NCI-H1436 (cell line): ENCODE measurements at regions not wholly inside any gene's neighbourhood (a gene's known extent, or its start where the extent isn't known, plus 50 kb on each side); places are given as distances from the start of the nearest gene placed in this dataset.
"Not testable (repeated sequence)": the region's sequence is repeated elsewhere in the genome, so short reads cannot be mapped to it uniquely, and the experiment has no call there.

Experiments
- DNase-seq: peaks from one replicate; lab custom pipeline; 2025; lab: John Stamatoyannopoulos, UW

DNA sequence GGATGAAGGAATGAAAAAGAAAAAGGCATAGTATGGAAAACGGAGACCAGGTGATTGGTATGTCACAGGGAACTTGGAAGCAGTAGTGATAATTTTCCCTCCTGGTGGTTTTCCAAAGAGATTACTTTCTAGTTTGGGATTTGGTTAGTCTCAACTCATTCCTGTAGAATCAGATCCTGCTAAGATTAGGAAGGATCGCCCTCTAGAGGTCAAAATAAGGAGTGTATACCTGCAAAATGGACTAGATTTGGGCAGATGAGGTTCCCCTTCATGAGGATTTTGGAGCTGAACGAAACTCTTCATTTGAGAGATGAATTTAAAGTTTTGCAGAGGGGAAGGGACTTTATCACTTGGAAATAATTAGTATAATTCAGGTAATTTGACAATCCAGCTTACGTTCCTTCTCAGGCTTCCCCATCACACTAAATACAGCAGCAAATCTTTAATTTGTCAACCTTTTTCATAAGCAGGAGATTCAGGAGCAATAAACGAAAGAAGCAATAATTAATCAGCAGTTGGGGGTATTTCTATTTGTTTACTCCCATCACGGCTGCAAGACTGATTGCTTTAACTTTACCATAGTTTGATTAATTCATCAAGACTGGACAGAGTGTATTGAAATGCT is 65.2 kb downstream of the CCDC195 start:
- DNase-seq, result peak; percentile 37

GRCh38 chr2:224647684-224648083 is 62.5 kb upstream of the CUL3 start:
- DNase-seq, result not testable (repeated sequence)

GRCh38 chr2:224646242-224646846 is 61.2 kb upstream of the CUL3 start:
- peak; percentile 42 for DNase-seq

DNA sequence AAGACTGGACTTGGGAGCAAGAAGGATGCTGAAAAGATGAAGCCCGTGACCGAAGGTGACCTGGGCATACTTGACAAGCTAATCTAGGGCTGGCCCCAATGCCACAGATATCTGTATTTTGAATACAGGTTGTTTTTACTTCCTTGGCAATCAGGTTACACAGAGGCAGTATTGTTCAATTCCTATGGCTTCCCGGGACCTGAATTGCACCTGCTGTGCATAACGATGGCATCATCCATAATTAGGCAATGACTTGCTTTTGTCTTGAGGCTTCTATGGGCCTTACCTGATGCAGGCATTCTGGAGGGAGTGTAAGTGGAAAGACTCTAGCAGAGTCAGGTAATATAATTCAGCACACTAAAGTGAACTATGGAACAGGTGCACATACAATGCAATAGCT is 60.6 kb upstream of the CUL3 start:
- DNase-seq, result peak; percentile 72

DNA sequence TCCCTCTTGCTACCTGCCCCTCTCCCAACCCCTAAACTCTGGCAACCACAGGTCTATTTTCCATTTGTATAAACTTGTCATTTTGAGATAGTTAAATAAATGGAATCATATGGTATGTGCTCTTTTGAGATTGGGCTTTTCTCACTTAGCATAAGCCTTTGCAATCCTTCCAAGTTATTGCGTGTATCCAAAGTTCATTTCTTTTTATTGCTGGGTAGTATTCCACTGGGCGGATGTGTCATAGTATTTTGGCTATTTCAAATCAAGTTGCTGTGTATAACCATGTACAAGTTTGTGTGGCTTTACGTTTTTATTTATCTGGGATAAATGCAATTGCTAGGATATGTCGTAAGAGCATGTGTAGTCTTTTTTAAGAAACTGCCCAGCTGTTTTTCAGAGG is 55.5 kb upstream of the CUL3 start:
- no peak for DNase-seq

DNA sequence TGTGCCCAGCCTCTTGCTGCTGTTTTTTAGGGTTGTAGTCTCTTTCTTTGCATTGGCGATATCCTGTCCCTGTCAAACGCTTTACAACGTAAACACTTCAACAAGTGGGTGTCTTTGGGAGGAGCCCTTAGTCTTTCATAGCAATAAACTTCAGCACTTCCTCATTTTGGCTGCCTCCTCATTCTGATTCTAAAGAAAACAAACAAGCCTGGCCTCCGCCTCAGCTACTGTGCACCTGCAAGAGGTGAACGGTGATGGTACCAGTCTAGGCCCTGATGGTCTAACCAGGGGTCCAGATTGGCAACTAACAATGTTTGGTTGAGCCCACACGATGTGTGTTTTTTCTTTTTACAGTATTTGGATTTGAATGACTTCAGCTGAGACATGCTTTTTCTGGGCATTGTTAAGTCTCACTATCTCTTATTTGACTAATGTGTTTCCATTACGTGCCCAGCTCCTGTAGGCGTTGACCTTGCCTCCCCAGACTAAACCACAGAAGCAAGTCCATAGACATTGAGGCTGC is 53.2 kb upstream of the CUL3 start:
- DNase-seq, result no peak
